H1 (cell line): ENCODE measurements at regions not wholly inside any gene's neighbourhood (a gene's known extent, or its start where the extent isn't known, plus 50 kb on each side); places are given as distances from the start of the nearest gene placed in this dataset.

ENCODE experiments used
- CTCF ChIA-PET: fragments of 300-600 bp; sonication (Branson Sonifier 250); formaldehyde crosslinking; loops from one replicate; lab custom pipeline; 2021; ENCODE audit not compliant: partially characterized antibody; lab: Charles Lee
- POLR2A ChIA-PET: fragments of 300-600 bp; sonication (Branson Sonifier 250); formaldehyde crosslinking; loops from one replicate; lab custom pipeline; 2021; ENCODE audit warnings: inconsistent platforms; ENCODE audit not compliant: partially characterized antibody; lab: Charles Lee
- DNase-seq, 2 experiments: peaks; one replicate each; pipeline versions ENCODE4 v3.0.0 to v3.0.0-alpha.2; 2010 to 2022; ENCODE audit warnings: low spot score in 2 of 2, low read depth in 1 of 2, mixed read lengths in 1 of 2
- FAIRE-seq: peaks from 2 replicates; lab custom pipeline; 2011; peaks lifted over from hg19 to GRCh38; lab: Jason Lieb, UNC
- H2AFZ ChIP-seq: 2 replicates; pipeline ENCODE4 v1.8.1; 2012; ENCODE audit warnings: low read length, inconsistent platforms
- H2AK5ac ChIP-seq: 2 replicates; pipeline ENCODE4 v1.6.1; 2013; ENCODE audit warnings: low read depth, low read length
- H2BK120ac ChIP-seq: replicated peaks from 2 replicates; pipeline ENCODE3; 2013; ENCODE audit warnings: low read depth, low read length, inconsistent platforms
- H2BK12ac ChIP-seq: 2 replicates; pipeline ENCODE4 v1.6.1; 2013; ENCODE audit warnings: low read depth, low read length
- H2BK15ac ChIP-seq: 2 replicates; pipeline ENCODE4 v1.6.1; 2013; ENCODE audit warnings: low read length
- H2BK20ac ChIP-seq: 2 replicates; pipeline ENCODE4 v1.6.1; 2013; ENCODE audit warnings: low read length
- H2BK5ac ChIP-seq: 2 replicates; pipeline ENCODE4 v1.6.1; 2013; ENCODE audit warnings: low read depth, low read length
- H3K14ac ChIP-seq: 2 replicates; pipeline ENCODE4 v1.6.1; 2013; ENCODE audit warnings: inconsistent platforms; ENCODE audit not compliant: insufficient read length
- H3K18ac ChIP-seq: 2 replicates; pipeline ENCODE4 v1.6.1; 2013; ENCODE audit warnings: low read length; ENCODE audit errors: extremely low read depth
- H3K23ac ChIP-seq: 2 replicates; pipeline ENCODE4 v1.6.1; 2013; ENCODE audit warnings: inconsistent platforms; ENCODE audit not compliant: insufficient read length
- H3K23me2 ChIP-seq: 2 replicates; pipeline ENCODE4 v1.6.1; 2013; ENCODE audit warnings: low read depth, low read length
- H3K27ac ChIP-seq: 2 replicates; pipeline ENCODE4 v1.6.1; 2011; ENCODE audit warnings: low read depth, low read length, inconsistent platforms
- H3K27me3 ChIP-seq, 4 experiments: replicated peaks in 1 of 4; 1 replicate in 1 of 4; 2 replicates in 3 of 4; pipeline versions ENCODE4 v1.6.1 to v1.8.1; 2011 to 2013; ENCODE audit warnings: low read length in 3 of 4, mild to moderate bottlenecking in 3 of 4, inconsistent platforms in 2 of 4, mixed read lengths in 2 of 4, moderate library complexity in 1 of 4; ENCODE audit not compliant: control insufficient read depth in 3 of 4, insufficient read depth in 3 of 4; ENCODE audit errors: extremely low read depth in 1 of 4
- H3K36me3 ChIP-seq, 4 experiments: 2 replicates each; pipeline versions ENCODE4 v1.6.1 to v1.8.1; 2011 to 2013; ENCODE audit warnings: mild to moderate bottlenecking in 4 of 4, low read length in 3 of 4, moderate library complexity in 2 of 4, control low read depth in 1 of 4, inconsistent platforms in 1 of 4; ENCODE audit not compliant: insufficient read depth in 4 of 4, control insufficient read depth in 2 of 4
- H3K4ac ChIP-seq: replicated peaks from 2 replicates; pipeline ENCODE3; 2013; ENCODE audit warnings: low read length, low read depth, mixed read lengths, inconsistent platforms; ENCODE audit not compliant: insufficient read length
- H3K4me1 ChIP-seq, 4 experiments: replicated peaks in 1 of 4; 1 replicate in 1 of 4; 2 replicates in 3 of 4; pipeline versions ENCODE4 v1.6.1 to v1.8.1; 2011 to 2013; ENCODE audit warnings: low read length in 3 of 4, inconsistent platforms in 2 of 4, mixed read lengths in 1 of 4; ENCODE audit not compliant: insufficient read depth in 4 of 4, control insufficient read depth in 3 of 4
- H3K4me2 ChIP-seq, 2 experiments: 2 replicates each; pipeline versions ENCODE4 v1.6.1 to v1.8.1; 2011 to 2013; ENCODE audit warnings: low read depth in 2 of 2, low read length in 2 of 2, control low read depth in 1 of 2, inconsistent platforms in 1 of 2, mild to moderate bottlenecking in 1 of 2; ENCODE audit not compliant: insufficient read depth in 1 of 2
- H3K4me3 ChIP-seq, 4 experiments: fragments of 200-600, 300-600 bp in 1 of 4; sonication (generic), shearing (Covaris generic), sonication (Bioruptor Twin) in 1 of 4; 2 replicates each; pipeline versions ENCODE4 v1.5.1 to v1.8.1; 2011 to 2016; ENCODE audit warnings: low read length in 4 of 4, low read depth in 3 of 4, control low read depth in 2 of 4, inconsistent platforms in 2 of 4, mild to moderate bottlenecking in 2 of 4, mixed read lengths in 1 of 4, moderate library complexity in 1 of 4; ENCODE audit not compliant: insufficient read depth in 2 of 4; ENCODE audit errors: extremely low read depth in 1 of 4
- H3K56ac ChIP-seq: replicated peaks from 2 replicates; pipeline ENCODE3; 2013; ENCODE audit warnings: low read depth, mild to moderate bottlenecking, mixed read lengths, low read length, inconsistent platforms; ENCODE audit not compliant: insufficient read length
- H3K79me1 ChIP-seq: 2 replicates; pipeline ENCODE4 v1.6.1; 2013; ENCODE audit warnings: low read depth, low read length, control low read depth
- H3K79me2 ChIP-seq, 2 experiments: 2 replicates each; pipeline versions ENCODE4 v1.6.1 to v1.8.1; 2012 to 2013; ENCODE audit warnings: low read length in 2 of 2, mild to moderate bottlenecking in 2 of 2, inconsistent platforms in 1 of 2; ENCODE audit not compliant: insufficient read depth in 2 of 2, control insufficient read depth in 1 of 2
- H3K9ac ChIP-seq, 4 experiments: replicated peaks in 1 of 4; 1 replicate in 1 of 4; 2 replicates in 3 of 4; pipeline versions ENCODE4 v1.6.1 to v1.8.1; 2011 to 2013; ENCODE audit warnings: low read depth in 3 of 4, low read length in 3 of 4, control low read depth in 2 of 4, mild to moderate bottlenecking in 2 of 4, moderate library complexity in 2 of 4, inconsistent platforms in 1 of 4; ENCODE audit errors: extremely low read depth in 1 of 4
- H3K9me3 ChIP-seq, 2 experiments: 2 replicates each; pipeline versions ENCODE4 v1.6.1 to v1.8.1; 2012 to 2013; ENCODE audit warnings: mild to moderate bottlenecking in 2 of 2, moderate library complexity in 2 of 2, control low read depth in 1 of 2, inconsistent platforms in 1 of 2, low read depth in 1 of 2, low read length in 1 of 2, mixed read lengths in 1 of 2; ENCODE audit not compliant: insufficient read depth in 2 of 2
- H4K20me1 ChIP-seq, 2 experiments: replicated peaks in 1 of 2; 2 replicates each; pipeline versions ENCODE3 to v1.8.1; 2011 to 2013; ENCODE audit warnings: inconsistent platforms in 2 of 2, low read length in 2 of 2, mild to moderate bottlenecking in 1 of 2; ENCODE audit not compliant: insufficient read depth in 2 of 2, control insufficient read depth in 1 of 2
- H4K5ac ChIP-seq: 2 replicates; pipeline ENCODE4 v1.6.1; 2013; ENCODE audit warnings: low read length, low read depth, mixed read lengths, inconsistent platforms; ENCODE audit not compliant: insufficient read length
- H4K8ac ChIP-seq: 2 replicates; pipeline ENCODE4 v1.8.0; 2013; ENCODE audit warnings: mild to moderate bottlenecking, moderate library complexity, low read length, inconsistent platforms; ENCODE audit not compliant: insufficient read depth; ENCODE audit errors: extremely low read depth
- H4K91ac ChIP-seq: replicated peaks from 2 replicates; pipeline ENCODE3; 2013; ENCODE audit warnings: low read length, mixed read lengths, inconsistent platforms; ENCODE audit not compliant: insufficient read length
- EZH2 ChIP-seq: fragments of 200-600 bp; sonication (generic); IDR thresholded peaks from 2 replicates; pipeline ENCODE4 v1.7.1; 2012; ENCODE audit warnings: low read depth, mild to moderate bottlenecking, moderate library complexity, low read length, inconsistent platforms; ENCODE audit not compliant: severe bottlenecking
- GTF2F1 ChIP-seq: IDR thresholded peaks from 2 replicates; pipeline ENCODE4 v1.6.1; 2012; ENCODE audit warnings: low read depth, low read length, improper control_type of control experiment, borderline replicate concordance
- JUND ChIP-seq: IDR thresholded peaks from 2 replicates; pipeline ENCODE4 v1.6.1; 2011; ENCODE audit warnings: mild to moderate bottlenecking, improper control_type of control experiment, low read length
- KDM5A ChIP-seq: fragments of 200-600 bp; IDR thresholded peaks from 2 replicates; pipeline ENCODE4 v1.7.1; 2012; ENCODE audit warnings: mild to moderate bottlenecking, low read length, inconsistent platforms, mixed read lengths
- MAFK ChIP-seq: IDR thresholded peaks from 2 replicates; pipeline ENCODE4 v1.6.1; 2012; ENCODE audit warnings: low read depth, mild to moderate bottlenecking, improper control_type of control experiment, low read length
- NANOG ChIP-seq: IDR thresholded peaks from 2 replicates; pipeline ENCODE4 v1.6.1; 2011; ENCODE audit warnings: low read length, low read depth, mild to moderate bottlenecking, inconsistent platforms; ENCODE audit not compliant: insufficient read depth, poor library complexity, severe bottlenecking
- NRF1 ChIP-seq: IDR thresholded peaks from 2 replicates; pipeline ENCODE4 v1.6.1; 2011; ENCODE audit warnings: mild to moderate bottlenecking, low read depth, low read length, improper control_type of control experiment
- PHF8 ChIP-seq: fragments of 200-600 bp; sonication (generic); conservative IDR thresholded peaks from 2 replicates; pipeline ENCODE4 v1.7.1; 2012; ENCODE audit warnings: low read depth, mild to moderate bottlenecking, inconsistent platforms, low read length, moderate library complexity
- POU5F1 ChIP-seq: IDR thresholded peaks from 2 replicates; pipeline ENCODE4 v1.6.1; 2011; ENCODE audit warnings: low read depth, mild to moderate bottlenecking, low read length, moderate library complexity
- SAP30 ChIP-seq: fragments of 300-600 bp; sonication (generic); IDR thresholded peaks from 2 replicates; pipeline ENCODE4 v1.7.1; 2012; ENCODE audit warnings: low read length, moderate library complexity, mild to moderate bottlenecking, inconsistent platforms; ENCODE audit not compliant: insufficient read depth, insufficient replicate concordance
- SIX5 ChIP-seq: IDR thresholded peaks from 2 replicates; pipeline ENCODE4 v1.6.1; 2011; ENCODE audit warnings: mild to moderate bottlenecking, low read depth, low read length
- SP2 ChIP-seq: IDR thresholded peaks from 2 replicates; pipeline ENCODE4 v1.6.1; 2012; ENCODE audit warnings: mild to moderate bottlenecking, low read length, inconsistent platforms
- SP4 ChIP-seq: IDR thresholded peaks from 2 replicates; pipeline ENCODE4 v1.6.1; 2012; ENCODE audit warnings: low read length, inconsistent platforms
- SUZ12 ChIP-seq: fragments of 200-600 bp; sonication (generic); IDR thresholded peaks from 2 replicates; pipeline ENCODE4 v1.6.1; 2012; ENCODE audit warnings: mild to moderate bottlenecking, inconsistent platforms, low read length, moderate library complexity, mixed read lengths
- TAF1 ChIP-seq: IDR thresholded peaks from 2 replicates; pipeline ENCODE4 v1.6.1; 2011; ENCODE audit warnings: mild to moderate bottlenecking, low read depth, low read length
- TCF12 ChIP-seq: IDR thresholded peaks from 2 replicates; pipeline ENCODE4 v1.6.1; 2011; ENCODE audit warnings: low read depth, mild to moderate bottlenecking, low read length
- WGBS, 2 experiments: shearing (Covaris generic) in 1 of 2; methylation state at CpG; one replicate each; pipeline versions ENCODE4 v1.1.6 to v1.1.7; 2013 to 2015; ENCODE audit warnings: low lambda C conversion rate in 2 of 2, mixed read lengths in 2 of 2, inconsistent platforms in 1 of 2, low coverage in 1 of 2, missing lambda C conversion rate in 1 of 2; ENCODE audit not compliant: insufficient replicate concordance in 2 of 2, insufficient coverage in 1 of 2, insufficient read length in 1 of 2; ENCODE audit errors: extremely low coverage in 1 of 2, missing lambda C conversion rate in 1 of 2; 5-methylcytosine and 5-hydroxymethylcytosine counted together

DNA sequence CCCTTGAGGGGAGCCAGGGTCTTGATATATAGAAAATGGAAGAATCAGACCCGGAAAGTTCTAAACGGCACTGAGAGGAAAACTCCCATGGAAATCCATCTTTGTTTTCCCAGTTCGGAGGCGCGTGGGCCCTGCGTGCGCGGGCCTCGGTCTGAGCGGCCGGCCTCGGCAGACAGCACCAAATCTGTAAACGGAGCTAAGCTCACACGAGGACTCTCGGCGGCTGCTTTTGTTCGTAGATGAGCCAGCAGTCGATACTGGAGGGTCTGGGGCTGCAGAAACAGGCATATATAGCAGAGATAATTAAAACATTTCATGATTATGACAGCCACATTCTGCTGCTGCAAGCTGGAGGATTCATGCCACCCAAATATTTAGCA lies 68.5 kb upstream of the PPARA start:
- Histone ChIP-seq H2AK5ac (no peak overlapping the region), H3K27ac (no peak overlapping the region), H2BK12ac (no peak overlapping the region; the same call in 1 of the 2 replicates), H3K23me2 (no peaks in the 10 kb centered on the region), H3K56ac (no peak overlapping the region), H4K20me1 (peaks cover 0 to 4% of the 10 kb centered on the region in 2 experiments), H2BK120ac (no peak overlapping the region), H3K4me2 (no peak overlapping the region), H3K4me3 (no peak overlapping the region), H2AFZ (no peak overlapping the region), H3K9ac (no peak overlapping the region), H3K27me3 (no peaks in the 10 kb centered on the region), H3K4ac (no peak overlapping the region), H3K23ac (no peak overlapping the region), H2BK20ac (no peak overlapping the region), H3K79me2 (peaks cover 0 to 57% of the 10 kb centered on the region in 2 experiments; a peak in 2 of 4 replicates), H4K91ac (no peak overlapping the region), H3K9me3 (no peaks in the 10 kb centered on the region), H2BK5ac (no peak overlapping the region), H3K14ac (no peak overlapping the region), H4K5ac (no peak overlapping the region), H2BK15ac (no peak overlapping the region), H3K79me1 (peaks cover 11% of the 10 kb centered on the region), H3K18ac (no peak overlapping the region), H3K36me3 (no peaks in the 10 kb centered on the region), H3K4me1 (peaks cover 0 to 31% (median 19%) of the 10 kb centered on the region in 4 experiments; a peak in 6 of 7 replicates), H4K8ac (peak overlapping the region; percentile 81)
- no peak for FAIRE-seq
- CTCF ChIA-PET, result interaction anchor here (1.1 to 1.3 kb wide), 3 partner anchors 36 to 87 kb away, joined by 4 to 5 read pairs (median 4); no protein-coding TSS in a partner anchor
- no peak for DNase-seq
- POLR2A ChIA-PET, result interaction anchor here (0.6 kb wide), 1 partner anchor 236 kb away, joined by 3 read pairs; no protein-coding TSS in a partner anchor
- 87% methylated on average over 18 of the region's 18 CpGs; no CpG with 5 or more reads in 1 of the 2 experiments for WGBS, 2 experiments
- TF ChIP-seq JUND (no peak), SIX5 (no peak), SP2 (no peak), PHF8 (no peak), NANOG (no peak), SAP30 (no peak), NRF1 (no peak), TCF12 (no peak), KDM5A (no peak), POU5F1 (no peak), SUZ12 (no peak), EZH2 (no peak), MAFK (no peak), SP4 (no peak), TAF1 (no peak), GTF2F1 (no peak)
